HepG2 (cell line): ENCODE measurements at regions not wholly inside any gene's neighbourhood (a gene's known extent, or its start where the extent isn't known, plus 50 kb on each side); places are given as distances from the start of the nearest gene placed in this dataset.

Experiments used
- MAFF ChIP-seq: IDR thresholded peaks from 2 replicates; pipeline ENCODE4 v1.6.1; 2011; ENCODE audit warnings: low read depth, low read length, improper control_type of control experiment
- MTF2 ChIP-seq: sonication (generic); formaldehyde crosslinking; IDR thresholded peaks from 2 replicates; pipeline ENCODE4 v1.5.0; 2020; ENCODE audit warnings: missing genetic modification reagents, borderline replicate concordance
- PHF8 ChIP-seq: sonication (generic); formaldehyde crosslinking; IDR thresholded peaks from 2 replicates; pipeline ENCODE4 v1.5.0; 2020; ENCODE audit warnings: missing genetic modification reagents
- SP5 ChIP-seq: IDR thresholded peaks from 2 replicates; pipeline ENCODE4 v1.6.1; 2016; ENCODE audit warnings: low read depth, borderline replicate concordance
- TF ChIP-seq, protein P1 (sequence below), 2 experiments: sonication (generic) in 1 of 2; formaldehyde crosslinking in 1 of 2; IDR thresholded peaks; 2 replicates each; pipeline versions ENCODE4 v1.4.0 to v1.6.1; 2018 to 2020; ENCODE audit warnings: missing genetic modification reagents in 2 of 2, borderline replicate concordance in 1 of 2, low read depth in 1 of 2, mild to moderate bottlenecking in 1 of 2, missing biosample characterization in 1 of 2
- TF ChIP-seq, protein P2 (sequence below): sonication (generic); formaldehyde crosslinking; conservative IDR thresholded peaks from 2 replicates; pipeline ENCODE4 v1.8.0; 2022; ENCODE audit warnings: missing genetic modification reagents
- TF ChIP-seq, protein P3 (sequence below): sonication (generic); formaldehyde crosslinking; IDR thresholded peaks from 2 replicates; pipeline ENCODE4 v1.4.0; 2020; ENCODE audit warnings: missing genetic modification reagents, borderline replicate concordance

- TF ChIP-seq, protein P1, sequence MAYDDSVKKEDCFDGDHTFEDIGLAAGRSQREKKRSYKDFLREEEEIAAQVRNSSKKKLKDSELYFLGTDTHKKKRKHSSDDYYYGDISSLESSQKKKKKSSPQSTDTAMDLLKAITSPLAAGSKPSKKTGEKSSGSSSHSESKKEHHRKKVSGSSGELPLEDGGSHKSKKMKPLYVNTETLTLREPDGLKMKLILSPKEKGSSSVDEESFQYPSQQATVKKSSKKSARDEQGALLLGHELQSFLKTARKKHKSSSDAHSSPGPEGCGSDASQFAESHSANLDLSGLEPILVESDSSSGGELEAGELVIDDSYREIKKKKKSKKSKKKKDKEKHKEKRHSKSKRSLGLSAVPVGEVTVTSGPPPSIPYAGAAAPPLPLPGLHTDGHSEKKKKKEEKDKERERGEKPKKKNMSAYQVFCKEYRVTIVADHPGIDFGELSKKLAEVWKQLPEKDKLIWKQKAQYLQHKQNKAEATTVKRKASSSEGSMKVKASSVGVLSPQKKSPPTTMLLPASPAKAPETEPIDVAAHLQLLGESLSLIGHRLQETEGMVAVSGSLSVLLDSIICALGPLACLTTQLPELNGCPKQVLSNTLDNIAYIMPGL (CRISPR knock-in tag; IDR thresholded peaks at IDR 0.05; ENCODE audit: borderline replicate concordance in 1 of 2, low read depth in 1 of 2) = no peak
- TF ChIP-seq, protein P2, sequence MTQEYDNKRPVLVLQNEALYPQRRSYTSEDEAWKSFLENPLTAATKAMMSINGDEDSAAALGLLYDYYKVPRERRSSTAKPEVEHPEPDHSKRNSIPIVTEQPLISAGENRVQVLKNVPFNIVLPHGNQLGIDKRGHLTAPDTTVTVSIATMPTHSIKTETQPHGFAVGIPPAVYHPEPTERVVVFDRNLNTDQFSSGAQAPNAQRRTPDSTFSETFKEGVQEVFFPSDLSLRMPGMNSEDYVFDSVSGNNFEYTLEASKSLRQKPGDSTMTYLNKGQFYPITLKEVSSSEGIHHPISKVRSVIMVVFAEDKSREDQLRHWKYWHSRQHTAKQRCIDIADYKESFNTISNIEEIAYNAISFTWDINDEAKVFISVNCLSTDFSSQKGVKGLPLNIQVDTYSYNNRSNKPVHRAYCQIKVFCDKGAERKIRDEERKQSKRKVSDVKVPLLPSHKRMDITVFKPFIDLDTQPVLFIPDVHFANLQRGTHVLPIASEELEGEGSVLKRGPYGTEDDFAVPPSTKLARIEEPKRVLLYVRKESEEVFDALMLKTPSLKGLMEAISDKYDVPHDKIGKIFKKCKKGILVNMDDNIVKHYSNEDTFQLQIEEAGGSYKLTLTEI (CRISPR knock-in tag) = no peak
- TF ChIP-seq SP5 (no peak), MAFF (peak; percentile 31; the same call in 1 of the 2 replicates), PHF8 (no peak), MTF2 (no peak)
- TF ChIP-seq, protein P3, sequence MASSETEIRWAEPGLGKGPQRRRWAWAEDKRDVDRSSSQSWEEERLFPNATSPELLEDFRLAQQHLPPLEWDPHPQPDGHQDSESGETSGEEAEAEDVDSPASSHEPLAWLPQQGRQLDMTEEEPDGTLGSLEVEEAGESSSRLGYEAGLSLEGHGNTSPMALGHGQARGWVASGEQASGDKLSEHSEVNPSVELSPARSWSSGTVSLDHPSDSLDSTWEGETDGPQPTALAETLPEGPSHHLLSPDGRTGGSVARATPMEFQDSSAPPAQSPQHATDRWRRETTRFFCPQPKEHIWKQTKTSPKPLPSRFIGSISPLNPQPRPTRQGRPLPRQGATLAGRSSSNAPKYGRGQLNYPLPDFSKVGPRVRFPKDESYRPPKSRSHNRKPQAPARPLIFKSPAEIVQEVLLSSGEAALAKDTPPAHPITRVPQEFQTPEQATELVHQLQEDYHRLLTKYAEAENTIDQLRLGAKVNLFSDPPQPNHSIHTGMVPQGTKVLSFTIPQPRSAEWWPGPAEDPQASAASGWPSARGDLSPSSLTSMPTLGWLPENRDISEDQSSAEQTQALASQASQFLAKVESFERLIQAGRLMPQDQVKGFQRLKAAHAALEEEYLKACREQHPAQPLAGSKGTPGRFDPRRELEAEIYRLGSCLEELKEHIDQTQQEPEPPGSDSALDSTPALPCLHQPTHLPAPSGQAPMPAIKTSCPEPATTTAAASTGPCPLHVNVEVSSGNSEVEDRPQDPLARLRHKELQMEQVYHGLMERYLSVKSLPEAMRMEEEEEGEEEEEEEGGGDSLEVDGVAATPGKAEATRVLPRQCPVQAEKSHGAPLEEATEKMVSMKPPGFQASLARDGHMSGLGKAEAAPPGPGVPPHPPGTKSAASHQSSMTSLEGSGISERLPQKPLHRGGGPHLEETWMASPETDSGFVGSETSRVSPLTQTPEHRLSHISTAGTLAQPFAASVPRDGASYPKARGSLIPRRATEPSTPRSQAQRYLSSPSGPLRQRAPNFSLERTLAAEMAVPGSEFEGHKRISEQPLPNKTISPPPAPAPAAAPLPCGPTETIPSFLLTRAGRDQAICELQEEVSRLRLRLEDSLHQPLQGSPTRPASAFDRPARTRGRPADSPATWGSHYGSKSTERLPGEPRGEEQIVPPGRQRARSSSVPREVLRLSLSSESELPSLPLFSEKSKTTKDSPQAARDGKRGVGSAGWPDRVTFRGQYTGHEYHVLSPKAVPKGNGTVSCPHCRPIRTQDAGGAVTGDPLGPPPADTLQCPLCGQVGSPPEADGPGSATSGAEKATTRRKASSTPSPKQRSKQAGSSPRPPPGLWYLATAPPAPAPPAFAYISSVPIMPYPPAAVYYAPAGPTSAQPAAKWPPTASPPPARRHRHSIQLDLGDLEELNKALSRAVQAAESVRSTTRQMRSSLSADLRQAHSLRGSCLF = no peak
Observed at GRCh38 chr1:71269818-71270217, 189.0 kb upstream of the ZRANB2 start (continued).
